ENCODE measurements at regions not wholly inside any gene's neighbourhood (a gene's known extent, or its start where the extent isn't known, plus 50 kb on each side); places are given as distances from the start of the nearest gene placed in this dataset.

DNA sequence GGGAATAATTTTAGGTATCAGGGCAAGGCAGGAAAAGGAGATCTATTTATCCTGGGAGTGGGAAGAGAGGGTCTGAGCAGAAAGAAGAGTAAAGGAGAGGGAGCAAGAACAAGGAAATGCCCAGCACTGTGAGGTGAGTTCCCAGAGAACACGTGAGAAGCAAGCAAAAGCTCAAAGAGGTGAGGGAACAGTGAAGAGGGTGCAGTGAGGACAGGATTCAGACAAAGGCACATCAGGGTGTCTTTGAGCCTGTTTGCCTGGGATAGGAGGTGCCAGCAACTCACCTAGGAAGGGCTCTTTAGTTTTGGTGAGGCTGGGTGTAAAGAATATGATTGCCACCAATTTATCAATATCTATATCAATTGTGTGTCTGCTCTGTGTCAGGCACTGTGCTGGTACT lies 88.9 kb upstream of the NRXN3 start:
- H3K27me3 Mint-ChIP-seq (ENCODE audit: low read depth in 3 of 3) = peaks cover 2 to 9% (median 2%) of the 10 kb centered on the region in 3 donors
- 33% methylated on average over 1 of the region's 1 CpG for WGBS (ENCODE audit: insufficient coverage)
- Histone ChIP-seq H4K20me1 (ENCODE audit: insufficient read depth, low read length) (no peaks in the 10 kb centered on the region), H3K36me3 (replicated peaks in 1 of 2; ENCODE audit: control insufficient read depth in 1 of 2, insufficient read depth in 2 of 2, low read length in 2 of 2) (no peaks in the 10 kb centered on the region), H2AFZ (ENCODE audit: insufficient read depth, low read depth, low read length, poor library complexity, severe bottlenecking) (no peak overlapping the region), H3K27me3 (ENCODE audit: control insufficient read depth in 2 of 2, insufficient read depth in 2 of 2, low read length in 2 of 2) (no peaks in the 10 kb centered on the region), H3K27ac (ENCODE audit: low read depth in 1 of 2, low read length in 2 of 2) (no peak overlapping the region), H3K4me1 (ENCODE audit: control insufficient read depth in 1 of 2, insufficient read depth in 2 of 2, low read length in 2 of 2) (no peaks in the 10 kb centered on the region), H3K4me2 (replicated peaks; ENCODE audit: extremely low read depth, low read length, poor library complexity, severe bottlenecking) (no peak overlapping the region), H3K9me3 (replicated peaks in 1 of 2; ENCODE audit: control insufficient read depth in 1 of 2, insufficient read depth in 1 of 2, low read length in 2 of 2) (no peaks in the 10 kb centered on the region), H3K79me2 (ENCODE audit: insufficient read depth, low read length) (no peaks in the 10 kb centered on the region), H3K9ac (ENCODE audit: insufficient read depth, low read length, poor library complexity, severe bottlenecking) (no peak overlapping the region), H3K4me3 (replicated peaks in 1 of 3; ENCODE audit: low read depth in 2 of 3, low read length in 3 of 3) (no peak overlapping the region)
- H3K36me3 Mint-ChIP-seq = no peaks in the 10 kb centered on the region
- H3K4me1 Mint-ChIP-seq = no peaks in the 10 kb centered on the region
- peaks cover 0 to 2% (median 0%) of the 10 kb centered on the region in 7 donors for H3K9me3 Mint-ChIP-seq
- no peak overlapping the region for H3K4me3 Mint-ChIP-seq
- TF ChIP-seq, protein P1, sequence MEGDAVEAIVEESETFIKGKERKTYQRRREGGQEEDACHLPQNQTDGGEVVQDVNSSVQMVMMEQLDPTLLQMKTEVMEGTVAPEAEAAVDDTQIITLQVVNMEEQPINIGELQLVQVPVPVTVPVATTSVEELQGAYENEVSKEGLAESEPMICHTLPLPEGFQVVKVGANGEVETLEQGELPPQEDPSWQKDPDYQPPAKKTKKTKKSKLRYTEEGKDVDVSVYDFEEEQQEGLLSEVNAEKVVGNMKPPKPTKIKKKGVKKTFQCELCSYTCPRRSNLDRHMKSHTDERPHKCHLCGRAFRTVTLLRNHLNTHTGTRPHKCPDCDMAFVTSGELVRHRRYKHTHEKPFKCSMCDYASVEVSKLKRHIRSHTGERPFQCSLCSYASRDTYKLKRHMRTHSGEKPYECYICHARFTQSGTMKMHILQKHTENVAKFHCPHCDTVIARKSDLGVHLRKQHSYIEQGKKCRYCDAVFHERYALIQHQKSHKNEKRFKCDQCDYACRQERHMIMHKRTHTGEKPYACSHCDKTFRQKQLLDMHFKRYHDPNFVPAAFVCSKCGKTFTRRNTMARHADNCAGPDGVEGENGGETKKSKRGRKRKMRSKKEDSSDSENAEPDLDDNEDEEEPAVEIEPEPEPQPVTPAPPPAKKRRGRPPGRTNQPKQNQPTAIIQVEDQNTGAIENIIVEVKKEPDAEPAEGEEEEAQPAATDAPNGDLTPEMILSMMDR (IDR thresholded peaks at IDR 0.05) = no peak
- DNase-seq = no peak
- no peak overlapping the region for H3K27ac Mint-ChIP-seq
- intact Hi-C loops (cut with micrococcal nuclease) = no loop called here

DNA sequence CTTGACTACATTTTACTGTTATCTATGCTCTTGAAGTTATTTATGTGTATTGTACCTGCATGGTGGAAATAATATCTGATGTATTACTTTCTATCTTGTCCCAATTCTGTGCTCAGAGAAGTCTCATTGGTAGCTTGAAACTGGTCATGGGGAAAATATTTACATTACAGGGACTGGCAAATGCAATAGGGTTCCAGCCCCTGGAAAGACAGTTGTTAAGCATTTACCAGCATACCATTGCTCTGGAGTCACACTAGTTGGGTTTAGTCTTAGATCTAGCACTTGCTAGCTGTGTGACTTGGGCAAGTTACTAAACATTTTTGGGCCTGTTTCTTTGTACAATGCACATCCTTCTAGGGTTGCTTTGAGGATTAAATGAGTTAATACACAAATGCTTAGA lies 86.3 kb upstream of the NRXN3 start:
- H2AFZ ChIP-seq (ENCODE audit: insufficient read depth, low read depth, low read length, poor library complexity, severe bottlenecking) = no peak overlapping the region
- no peaks in the 10 kb centered on the region for H3K4me1 ChIP-seq (ENCODE audit: control insufficient read depth in 1 of 2, insufficient read depth in 2 of 2, low read length in 2 of 2)
- no peaks in the 10 kb centered on the region for H4K20me1 ChIP-seq (ENCODE audit: insufficient read depth, low read length)
- no peak overlapping the region for H3K4me3 ChIP-seq (replicated peaks in 1 of 3; ENCODE audit: low read depth in 2 of 3, low read length in 3 of 3)
- no peaks in the 10 kb centered on the region for H3K79me2 ChIP-seq (ENCODE audit: insufficient read depth, low read length)
- no peak overlapping the region for H3K27ac Mint-ChIP-seq
- H3K27me3 ChIP-seq (ENCODE audit: control insufficient read depth in 2 of 2, insufficient read depth in 2 of 2, low read length in 2 of 2) = no peaks in the 10 kb centered on the region
- no peaks in the 10 kb centered on the region for H3K4me1 Mint-ChIP-seq
- H3K9me3 Mint-ChIP-seq = peaks cover 0 to 2% (median 0%) of the 10 kb centered on the region in 7 donors
- H3K4me3 Mint-ChIP-seq = no peak overlapping the region
- peaks cover 2 to 6% (median 2%) of the 10 kb centered on the region in 3 donors for H3K27me3 Mint-ChIP-seq (ENCODE audit: low read depth in 3 of 3)
- no peak overlapping the region for H3K27ac ChIP-seq (ENCODE audit: low read depth in 1 of 2, low read length in 2 of 2)
- no peaks in the 10 kb centered on the region for H3K9me3 ChIP-seq (replicated peaks in 1 of 2; ENCODE audit: control insufficient read depth in 1 of 2, insufficient read depth in 1 of 2, low read length in 2 of 2)
- H3K36me3 ChIP-seq (replicated peaks in 1 of 2; ENCODE audit: control insufficient read depth in 1 of 2, insufficient read depth in 2 of 2, low read length in 2 of 2) = no peaks in the 10 kb centered on the region
- TF ChIP-seq, protein P1 (IDR thresholded peaks at IDR 0.05) = no peak
- no peak for DNase-seq
- no peak overlapping the region for H3K9ac ChIP-seq (ENCODE audit: insufficient read depth, low read length, poor library complexity, severe bottlenecking)
- intact Hi-C loops (cut with micrococcal nuclease) = no loop called here
- H3K36me3 Mint-ChIP-seq = no peaks in the 10 kb centered on the region
- H3K4me2 ChIP-seq (replicated peaks; ENCODE audit: extremely low read depth, low read length, poor library complexity, severe bottlenecking) = no peak overlapping the region
